ENCODE measurements at regions not wholly inside any gene's neighbourhood (a gene's known extent, or its start where the extent isn't known, plus 50 kb on each side); places are given as distances from the start of the nearest gene placed in this dataset.
A peak's percentile ranks its signal among the peaks of the same experiment; 100 is the strongest.
"Not testable (repeated sequence)": the region's sequence is repeated elsewhere in the genome, so short reads cannot be mapped to it uniquely, and the experiment has no call there.

- DNase-seq, result not testable (repeated sequence)
Measured at GRCh38 chrX:150216000-150216399, 147.1 kb upstream of the MAMLD1 start.

DNA sequence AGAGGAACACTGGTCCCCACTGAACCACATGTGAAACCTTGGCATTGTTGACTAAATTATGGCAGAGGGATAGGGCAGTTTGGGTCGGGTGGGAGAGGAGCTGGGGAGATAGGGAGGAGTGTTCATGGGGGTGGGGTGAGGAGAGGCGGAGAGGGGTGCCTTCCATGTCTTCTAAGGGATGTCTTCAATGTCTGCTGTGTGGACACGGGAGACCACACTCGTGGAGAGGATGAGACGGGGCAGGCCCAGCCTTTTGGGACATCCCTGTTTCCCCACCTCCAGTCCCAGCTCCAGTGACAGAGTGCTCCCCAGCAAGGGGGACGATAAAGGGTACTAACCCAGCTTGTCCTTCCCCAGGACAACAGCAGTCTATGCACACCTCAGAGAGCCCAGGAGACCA, 146.4 kb upstream of the MAMLD1 start:
- DNase-seq, result no peak

- no peak for DNase-seq
Measured at GRCh38 chrX:150217609-150218008, 145.5 kb upstream of the MAMLD1 start.

- DNase-seq, result peak in 1 of 2 experiments; percentile 9
Measured at GRCh38 chrX:150219374-150220185, 143.5 kb upstream of the MAMLD1 start.

GRCh38 chrX:150223176-150224015, 139.7 kb upstream of the MAMLD1 start:
- DNase-seq, result no peak

DNA sequence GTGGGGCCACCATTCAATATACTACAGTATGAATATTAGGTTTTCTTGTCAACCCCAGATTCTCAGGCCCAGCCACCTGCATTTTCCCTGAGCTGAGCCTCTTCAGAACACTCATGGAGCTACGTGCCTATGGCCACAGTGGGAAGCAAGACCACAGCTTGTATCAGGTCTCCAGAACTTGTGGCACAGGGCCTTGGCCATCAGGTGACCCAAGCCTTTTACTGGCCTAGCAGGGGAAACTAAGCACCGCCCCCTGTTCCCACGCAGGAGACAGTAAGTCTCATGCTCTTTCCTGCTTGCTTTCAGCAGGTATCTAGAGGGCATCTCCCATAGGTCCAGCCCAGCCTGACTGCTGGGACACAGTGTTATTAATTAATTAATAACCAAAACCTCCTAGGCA, 138.4 kb upstream of the MAMLD1 start:
- DNase-seq, result no peak

GRCh38 chrX:150225266-150225665, 137.9 kb upstream of the MAMLD1 start:
- no peak for DNase-seq

DNA sequence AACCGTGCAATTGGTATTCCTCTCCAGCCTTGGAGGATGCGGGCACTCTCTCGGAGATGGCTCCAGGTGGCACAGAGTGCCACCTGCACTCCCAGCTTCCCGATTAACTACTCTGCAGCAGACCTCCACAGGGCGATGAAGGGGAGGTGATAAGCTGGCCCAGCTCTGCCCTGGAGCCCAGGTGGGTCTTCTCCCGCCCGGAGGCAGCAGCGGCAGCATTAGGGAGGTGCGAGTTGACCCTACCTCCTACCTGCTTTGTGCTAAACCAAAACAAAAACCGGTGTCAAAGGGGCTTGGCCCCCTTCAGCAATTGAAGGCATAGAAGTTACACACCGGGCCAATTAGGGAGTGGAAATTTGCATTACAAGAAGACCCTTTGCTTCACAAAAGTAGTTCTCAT, 137.4 kb upstream of the MAMLD1 start:
- DNase-seq, result no peak

DNA sequence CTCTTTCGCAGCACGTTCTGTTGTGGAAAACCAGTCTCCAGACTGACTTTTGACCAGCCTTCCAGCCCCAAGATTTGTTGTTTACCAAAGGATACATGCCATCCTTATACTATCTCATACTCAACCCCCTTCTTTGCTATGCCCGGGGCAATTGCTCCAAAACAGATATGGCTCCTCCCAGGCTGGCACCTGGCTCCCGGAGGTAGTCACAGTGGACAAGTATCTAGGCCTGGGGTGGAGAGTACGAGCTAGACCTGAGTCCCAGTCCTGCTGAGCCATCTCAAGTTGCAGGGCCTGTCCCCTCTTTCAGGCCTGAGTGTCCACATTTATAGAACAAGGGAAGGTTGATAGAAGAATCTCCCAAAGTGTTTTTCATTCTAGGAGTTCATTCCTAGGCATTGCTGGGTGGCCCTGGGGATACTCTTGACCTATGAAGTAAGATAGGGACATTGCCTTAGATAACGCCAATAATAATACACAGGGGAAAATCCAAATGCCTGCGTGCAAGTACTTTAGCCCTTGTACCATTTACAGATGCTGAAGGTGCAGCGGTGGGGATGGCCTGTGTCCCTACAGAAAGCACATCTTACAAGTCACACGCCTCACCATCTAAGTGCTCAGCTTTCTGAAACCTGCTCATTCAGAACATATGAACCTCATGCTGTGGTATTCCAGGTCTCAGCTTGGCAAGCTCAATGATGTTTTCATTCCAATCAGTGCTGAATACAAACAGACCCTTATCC, 136.7 kb upstream of the MAMLD1 start:
- DNase-seq, result no peak

DNA sequence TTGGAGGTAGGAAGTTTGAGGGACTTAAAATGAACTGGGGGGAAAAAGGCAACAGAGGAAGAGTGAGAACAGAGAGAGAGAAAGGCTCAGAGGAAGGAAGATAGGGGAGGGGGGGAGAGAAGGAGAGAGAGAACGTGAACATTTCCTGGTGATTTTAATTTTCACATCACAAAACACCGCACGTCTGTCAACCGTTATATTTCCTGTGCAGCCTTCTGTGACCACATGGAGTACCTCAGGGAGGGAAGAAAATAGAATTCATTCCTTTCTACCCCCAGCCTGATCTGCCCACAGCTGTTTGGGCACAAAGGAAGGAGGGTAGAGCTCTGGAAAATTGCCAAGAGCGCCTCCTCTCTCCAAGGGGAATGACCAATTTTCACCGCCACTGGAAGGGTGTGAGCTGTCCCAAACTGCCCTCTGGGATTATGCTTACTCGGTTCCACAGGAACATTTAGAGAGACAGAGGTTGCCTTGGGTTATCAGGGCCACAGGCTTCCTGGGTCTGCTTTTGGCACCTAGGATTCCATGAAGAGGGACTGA, 135.7 kb upstream of the MAMLD1 start:
- no peak for DNase-seq

GRCh38 chrX:150227873-150228410, 135.2 kb upstream of the MAMLD1 start:
- no peak for DNase-seq

DNA sequence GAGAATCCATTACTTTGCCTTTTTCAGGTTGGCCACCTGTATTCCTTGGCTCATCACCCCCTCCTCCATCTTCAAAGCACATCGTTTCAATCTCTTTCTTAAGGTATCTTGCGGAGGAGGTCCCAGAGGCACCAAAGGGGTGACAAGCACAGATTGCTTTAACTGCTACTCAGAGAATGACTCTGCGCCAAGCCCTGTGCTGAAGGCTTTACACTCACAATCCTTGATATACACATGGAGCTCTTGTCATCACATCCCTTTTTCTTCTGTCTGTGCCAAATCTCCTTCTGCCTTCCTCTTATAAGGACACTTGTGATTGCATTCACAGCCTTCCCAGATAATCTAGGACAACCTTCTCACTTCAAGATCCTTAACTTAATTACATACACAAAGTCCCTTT, 134.7 kb upstream of the MAMLD1 start:
- no peak for DNase-seq

DNA sequence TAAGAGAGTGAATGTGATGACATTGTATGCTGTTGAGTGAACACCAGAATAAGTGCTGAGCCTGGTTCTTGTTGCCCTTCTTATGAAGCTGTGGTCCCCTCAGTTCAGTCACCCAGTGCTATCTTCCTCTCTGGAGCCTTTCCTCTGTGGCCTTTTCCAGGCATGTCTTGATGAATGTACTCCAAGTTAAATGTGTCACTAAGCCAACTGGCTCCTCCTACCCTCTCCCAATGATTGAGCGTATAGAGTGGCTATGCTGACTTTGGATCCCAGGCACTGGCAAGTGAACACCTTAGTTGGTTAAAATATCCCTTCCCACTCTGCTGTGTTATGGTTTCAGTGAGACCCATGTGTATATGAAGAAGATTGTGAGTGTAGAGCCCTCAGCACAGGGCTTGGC, 134.1 kb upstream of the MAMLD1 start:
- no peak for DNase-seq

DNA sequence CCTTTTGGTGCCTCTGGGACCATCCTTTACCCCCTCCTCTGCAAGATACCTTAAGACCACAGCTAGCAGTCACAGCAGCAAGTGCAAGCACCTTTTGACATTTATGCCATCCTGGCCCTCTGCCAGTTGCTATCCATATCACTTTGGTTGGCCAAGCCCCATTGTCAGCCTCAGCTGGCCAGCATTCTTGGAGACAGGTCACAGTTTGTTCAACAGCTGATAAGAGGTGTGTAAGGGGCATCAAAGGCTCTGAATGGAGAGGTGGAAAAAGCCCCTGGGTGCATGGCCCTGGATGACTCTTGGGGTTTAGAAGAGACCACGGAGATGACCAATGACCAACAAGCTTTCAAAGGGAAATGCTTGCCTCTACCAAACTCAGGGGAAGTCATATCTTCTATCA, 133.6 kb upstream of the MAMLD1 start:
- DNase-seq, result no peak

- DNase-seq, result not testable (repeated sequence)
Measured at GRCh38 chrX:150230952-150231351, 132.2 kb upstream of the MAMLD1 start.

DNA sequence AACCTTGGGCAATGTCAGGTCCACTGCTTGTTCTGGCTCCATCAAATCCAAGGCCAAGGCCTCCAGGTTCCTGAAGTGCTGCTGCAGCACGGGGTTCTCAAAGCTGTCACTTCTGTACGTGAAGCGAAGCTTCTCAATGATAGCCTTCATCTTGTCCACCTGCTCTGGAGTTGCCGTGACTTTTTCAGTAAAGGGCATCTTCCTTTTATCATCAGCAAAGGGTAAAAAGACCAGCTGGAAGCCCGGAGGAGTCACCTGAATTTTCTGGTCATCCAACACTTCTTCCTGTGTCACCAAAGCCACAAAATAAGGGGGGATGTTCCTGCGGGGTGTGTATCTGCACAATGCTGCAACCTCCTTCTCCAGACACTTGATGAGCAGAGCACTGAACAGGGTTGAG, 131.7 kb upstream of the MAMLD1 start:
- DNase-seq, result not testable (repeated sequence)

- DNase-seq, result not testable (repeated sequence)
Measured at GRCh38 chrX:150232222-150232621, 130.9 kb upstream of the MAMLD1 start.

GRCh38 chrX:150234126-150234525, 129.0 kb upstream of the MAMLD1 start:
- DNase-seq, result no peak

- DNase-seq, result no peak
Measured at GRCh38 chrX:150236327-150236726, 126.8 kb upstream of the MAMLD1 start.

DNA sequence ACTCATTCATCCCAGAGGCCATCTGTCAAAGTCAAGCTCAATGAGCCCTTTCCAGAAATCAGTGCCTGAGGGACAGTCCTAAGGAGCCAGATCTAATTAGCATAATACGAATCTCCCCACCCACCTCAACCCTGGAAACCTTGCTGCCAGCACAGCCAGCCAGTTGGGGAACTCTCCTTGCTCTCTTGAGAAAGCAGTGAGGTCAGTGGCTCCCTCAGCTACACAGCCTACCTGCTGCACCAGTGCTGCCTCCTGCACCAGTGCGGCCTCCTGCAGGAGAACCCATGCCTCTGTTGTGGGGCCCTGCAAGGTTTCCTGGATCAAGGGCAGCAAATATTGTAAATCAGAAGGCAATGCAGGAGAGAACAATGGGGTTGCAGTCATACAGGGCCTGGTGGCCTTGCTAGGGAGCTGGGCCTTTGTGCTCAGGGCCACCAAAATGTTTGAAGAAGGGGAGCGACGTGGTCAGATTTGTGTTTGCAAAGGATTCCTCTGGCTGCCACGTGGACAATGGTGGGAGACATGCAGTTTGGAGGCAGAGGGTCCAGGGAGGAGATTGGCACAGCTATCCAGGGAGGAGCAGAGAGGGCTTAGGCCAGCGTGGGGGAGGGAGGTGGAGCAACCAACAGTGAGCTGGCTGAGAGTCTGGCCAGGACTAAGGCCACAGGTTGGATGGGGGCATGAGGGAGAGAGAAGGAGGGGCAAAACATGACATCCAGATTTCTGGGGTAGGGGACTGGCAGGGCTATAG, 124.3 kb upstream of the MAMLD1 start:
- peak in 1 of 2 experiments; percentile 6 for DNase-seq

GRCh38 chrX:150239946-150240642, 123.0 kb upstream of the MAMLD1 start:
- no peak for DNase-seq

GRCh38 chrX:150240643-150240970, 122.5 kb upstream of the MAMLD1 start:
- DNase-seq, result no peak
